ENCODE measurements at regions not wholly inside any gene's neighbourhood (a gene's known extent, or its start where the extent isn't known, plus 50 kb on each side); places are given as distances from the start of the nearest gene placed in this dataset.
"Not testable (repeated sequence)": the region's sequence is repeated elsewhere in the genome, so short reads cannot be mapped to it uniquely, and the experiment has no call there.

GRCh38 chr10:28996345-28996744 lies 292.5 kb upstream of the LYZL1 start:
- no peak overlapping the region for H3K4me3 ChIP-seq (ENCODE audit: low read depth, low read length)
- TF ChIP-seq CTCF (IDR thresholded peaks at IDR 0.05; ENCODE audit: insufficient read depth, low read depth, low read length): no peak
- no peak for DNase-seq (ENCODE audit: low read depth)

DNA sequence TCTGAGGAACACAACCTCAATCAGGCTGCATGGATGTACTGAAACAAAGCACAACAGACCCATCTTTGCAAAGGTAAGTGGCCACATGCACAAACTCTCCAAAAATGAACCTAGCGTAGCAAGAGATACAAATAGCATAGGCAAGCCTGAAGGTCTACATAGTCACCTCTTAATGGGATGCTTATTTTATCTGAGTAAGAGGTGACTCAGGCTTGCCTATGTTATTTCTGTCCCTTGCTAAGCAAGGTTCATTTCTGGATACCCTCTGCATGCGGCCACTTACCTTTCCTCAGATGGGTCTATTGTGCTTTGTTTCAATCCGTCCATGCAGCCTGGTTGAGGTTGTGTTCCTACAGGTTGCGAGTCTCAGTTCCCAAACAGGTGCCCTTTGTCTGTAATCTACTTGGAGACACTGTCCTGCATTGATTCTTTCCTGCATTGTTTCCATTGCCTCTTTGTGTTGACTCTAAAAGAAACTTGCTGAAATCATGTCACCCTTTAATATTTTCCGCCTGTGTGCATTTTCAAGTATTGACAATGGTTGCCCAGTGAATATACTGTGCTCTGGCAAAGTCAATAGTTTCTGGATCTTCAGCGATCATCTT lies 291.8 kb upstream of the LYZL1 start:
- no peak overlapping the region for H3K4me3 ChIP-seq (ENCODE audit: low read depth, low read length)
- no peak for TF ChIP-seq CTCF (IDR thresholded peaks at IDR 0.05; ENCODE audit: insufficient read depth, low read depth, low read length)
- DNase-seq (ENCODE audit: low read depth): no peak

DNA sequence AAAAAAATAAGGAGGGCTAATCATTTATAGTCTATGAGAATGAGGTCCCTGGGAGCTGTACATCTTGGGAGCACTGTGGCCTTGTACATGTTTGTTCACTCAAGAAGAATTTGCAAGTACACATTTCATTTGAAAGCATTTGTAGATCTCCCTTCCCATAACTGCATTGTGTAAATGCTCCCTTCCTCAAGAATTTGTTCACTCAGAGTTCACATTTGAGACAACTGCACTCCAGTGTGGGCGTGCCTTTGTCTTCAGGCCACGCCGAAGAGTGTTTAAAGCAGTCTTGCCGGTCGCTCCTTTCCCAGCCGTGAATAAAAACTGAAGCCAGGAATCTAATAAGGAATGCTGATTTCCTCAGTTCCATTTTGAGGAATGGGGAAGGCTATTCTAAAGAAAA lies 291.1 kb upstream of the LYZL1 start:
- TF ChIP-seq CTCF (IDR thresholded peaks at IDR 0.05; ENCODE audit: insufficient read depth, low read depth, low read length): no peak
- no peak overlapping the region for H3K4me3 ChIP-seq (ENCODE audit: low read depth, low read length)
- peak; percentile 21 for DNase-seq (ENCODE audit: low read depth)

DNA sequence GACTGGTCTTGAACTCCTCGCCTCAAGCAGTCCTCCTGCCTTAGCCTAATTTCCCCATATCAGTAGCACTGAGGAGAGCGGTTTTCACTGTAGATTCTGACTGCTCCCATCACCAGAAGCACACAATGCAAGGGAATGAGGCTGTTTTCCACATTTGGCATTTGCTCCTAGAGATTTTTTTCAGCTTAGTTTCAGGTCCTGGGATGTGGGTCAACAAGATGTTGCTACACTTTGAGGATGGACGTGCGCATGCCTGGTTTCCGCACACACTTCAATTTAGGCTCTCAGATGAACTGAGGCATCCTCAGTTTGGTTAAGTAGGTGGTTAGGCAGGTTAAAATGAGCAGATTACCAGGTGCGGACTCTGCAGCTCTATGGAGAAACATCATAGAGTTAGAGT lies 287.1 kb upstream of the LYZL1 start:
- TF ChIP-seq CTCF (IDR thresholded peaks at IDR 0.05; ENCODE audit: insufficient read depth, low read depth, low read length): no peak
- DNase-seq (ENCODE audit: low read depth): no peak
- no peak overlapping the region for H3K4me3 ChIP-seq (ENCODE audit: low read depth, low read length)

- DNase-seq (ENCODE audit: low read depth); H3K4me3 ChIP-seq (ENCODE audit: low read depth, low read length): not testable (repeated sequence)
Measured at GRCh38 chr10:29003014-29003413, 285.9 kb upstream of the LYZL1 start.

DNA sequence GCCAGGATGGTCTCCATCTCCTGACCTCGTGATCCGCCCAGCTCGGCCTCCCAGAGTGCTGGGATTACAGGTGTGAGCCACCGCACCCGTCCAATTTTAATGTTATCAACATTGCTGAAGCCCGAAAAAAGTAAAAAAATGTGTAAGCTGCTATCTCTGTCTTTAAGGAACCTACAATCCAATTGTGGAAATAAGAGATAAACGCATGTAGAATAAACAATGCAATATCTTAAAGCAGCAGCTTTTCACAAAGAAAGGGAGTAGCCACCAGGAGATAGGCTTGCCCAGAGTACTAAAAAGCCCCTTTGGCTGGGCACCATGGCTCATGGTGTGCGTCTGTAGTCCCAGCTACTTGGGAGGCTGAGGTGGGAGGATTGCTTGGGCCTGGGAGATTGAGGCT lies 282.9 kb upstream of the LYZL1 start:
- no peak overlapping the region for H3K4me3 ChIP-seq (ENCODE audit: low read depth, low read length)
- no peak for TF ChIP-seq CTCF (IDR thresholded peaks at IDR 0.05; ENCODE audit: insufficient read depth, low read depth, low read length)
- DNase-seq (ENCODE audit: low read depth): no peak

DNA sequence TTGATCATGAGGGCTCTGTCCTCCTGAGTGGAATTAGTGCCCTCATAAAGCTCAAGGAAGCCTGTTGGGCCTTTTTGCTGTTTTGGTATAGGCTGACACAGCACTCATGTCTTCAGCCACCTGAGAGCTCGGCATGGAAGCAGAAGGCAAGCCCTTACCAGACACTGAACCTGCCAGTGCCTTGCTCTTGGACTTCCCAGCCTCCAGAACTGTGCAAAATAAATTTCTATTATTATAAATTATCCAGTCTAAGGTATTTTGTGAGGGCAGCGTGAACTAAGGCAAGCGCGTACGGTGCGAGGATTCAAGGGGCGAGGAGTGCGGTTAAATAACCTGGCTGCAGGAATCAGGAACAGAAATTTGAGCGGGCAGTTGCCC lies 281.5 kb upstream of the LYZL1 start:
- TF ChIP-seq CTCF (IDR thresholded peaks at IDR 0.05; ENCODE audit: insufficient read depth, low read depth, low read length): no peak
- H3K4me3 ChIP-seq (ENCODE audit: low read depth, low read length): no peak overlapping the region
- no peak for DNase-seq (ENCODE audit: low read depth)
